ENCODE measurements at regions not wholly inside any gene's neighbourhood (a gene's known extent, or its start where the extent isn't known, plus 50 kb on each side); places are given as distances from the start of the nearest gene placed in this dataset.

GRCh38 chr15:70396807-70397206 is 299.1 kb upstream of the TLE3 start:
- WGBS, 2 experiments (ENCODE audit: extremely low coverage in 1 of 2, insufficient coverage in 1 of 2, insufficient read length in 1 of 2, insufficient replicate concordance in 2 of 2, low coverage in 1 of 2, low lambda C conversion rate in 2 of 2, missing lambda C conversion rate in 1 of 2), result 93% methylated on average over 9 of the region's 9 CpGs; no CpG with 5 or more reads in 1 of the 2 experiments
- Histone ChIP-seq H3K4me1 (replicated peaks in 1 of 4; ENCODE audit: control insufficient read depth in 3 of 4, insufficient read depth in 4 of 4, low read length in 3 of 4) (peaks cover 2 to 10% (median 4%) of the 10 kb centered on the region in 4 experiments; a peak in 5 of 7 replicates), H3K9ac (replicated peaks in 1 of 4; ENCODE audit: extremely low read depth in 1 of 4, low read depth in 3 of 4, low read length in 3 of 4) (no peak overlapping the region), H4K8ac (ENCODE audit: extremely low read depth, insufficient read depth, low read length) (no peak overlapping the region), H4K91ac (replicated peaks; ENCODE audit: insufficient read length, low read length) (no peak overlapping the region), H3K9me3 (ENCODE audit: insufficient read depth in 2 of 2, low read depth in 1 of 2, low read length in 1 of 2) (0 out of 4 replicates have a peak, but pooled peaks cover 0 to 3% of the 10 kb centered on the region in 2 experiments), H3K27ac (ENCODE audit: low read depth, low read length) (no peak overlapping the region), H2BK120ac (replicated peaks; ENCODE audit: low read depth, low read length) (no peak overlapping the region), H3K4me3 (ENCODE audit: extremely low read depth in 1 of 4, insufficient read depth in 2 of 4, low read depth in 3 of 4, low read length in 4 of 4) (no peak overlapping the region), H3K18ac (ENCODE audit: extremely low read depth, low read length) (no peak overlapping the region), H3K27me3 (replicated peaks in 1 of 4; ENCODE audit: control insufficient read depth in 3 of 4, extremely low read depth in 1 of 4, insufficient read depth in 3 of 4, low read length in 3 of 4) (no peaks in the 10 kb centered on the region), H2BK15ac (ENCODE audit: low read length) (no peak overlapping the region), H4K20me1 (replicated peaks in 1 of 2; ENCODE audit: control insufficient read depth in 1 of 2, insufficient read depth in 2 of 2, low read length in 2 of 2) (no peaks in the 10 kb centered on the region), H3K79me2 (ENCODE audit: control insufficient read depth in 1 of 2, insufficient read depth in 2 of 2, low read length in 2 of 2) (no peaks in the 10 kb centered on the region), H2BK12ac (ENCODE audit: low read depth, low read length) (no peak overlapping the region), H3K56ac (replicated peaks; ENCODE audit: insufficient read length, low read depth, low read length) (no peak overlapping the region), H3K36me3 (ENCODE audit: control insufficient read depth in 2 of 4, insufficient read depth in 4 of 4, low read length in 3 of 4) (no peaks in the 10 kb centered on the region), H3K14ac (ENCODE audit: insufficient read length) (no peak overlapping the region), H2AFZ (ENCODE audit: low read length) (no peak overlapping the region), H3K4ac (replicated peaks; ENCODE audit: insufficient read length, low read depth, low read length) (no peak overlapping the region), H4K5ac (ENCODE audit: insufficient read length, low read depth, low read length) (no peak overlapping the region), H3K79me1 (ENCODE audit: low read depth, low read length) (no peaks in the 10 kb centered on the region), H2BK5ac (ENCODE audit: low read depth, low read length) (no peak overlapping the region), H2AK5ac (ENCODE audit: low read depth, low read length) (no peak overlapping the region), H3K23me2 (ENCODE audit: low read depth, low read length) (no peaks in the 10 kb centered on the region), H2BK20ac (ENCODE audit: low read length) (no peak overlapping the region), H3K4me2 (ENCODE audit: insufficient read depth in 1 of 2, low read depth in 2 of 2, low read length in 2 of 2) (no peak overlapping the region), H3K23ac (ENCODE audit: insufficient read length) (no peak overlapping the region)
- no peak for FAIRE-seq
- POLR2A ChIA-PET (ENCODE audit: partially characterized antibody), result no interaction called here
- DNase-seq (ENCODE audit: low read depth in 1 of 2, low spot score in 2 of 2), result no peak
- CTCF ChIA-PET (ENCODE audit: partially characterized antibody), result no interaction called here
- TF ChIP-seq SP2 (IDR thresholded peaks at IDR 0.05; ENCODE audit: low read length), result no peak
- no peak for TF ChIP-seq POU5F1 (IDR thresholded peaks at IDR 0.05; ENCODE audit: low read depth, low read length)
- no peak for TF ChIP-seq EP300 (IDR thresholded peaks at IDR 0.05; ENCODE audit: borderline replicate concordance in 1 of 2, low read depth in 2 of 2, low read length in 2 of 2)

Data from H1 (cell line).